ENCODE measurements at regions not wholly inside any gene's neighbourhood (a gene's known extent, or its start where the extent isn't known, plus 50 kb on each side); places are given as distances from the start of the nearest gene placed in this dataset.
"Not testable (repeated sequence)": the region's sequence is repeated elsewhere in the genome, so short reads cannot be mapped to it uniquely, and the experiment has no call there.

DNA sequence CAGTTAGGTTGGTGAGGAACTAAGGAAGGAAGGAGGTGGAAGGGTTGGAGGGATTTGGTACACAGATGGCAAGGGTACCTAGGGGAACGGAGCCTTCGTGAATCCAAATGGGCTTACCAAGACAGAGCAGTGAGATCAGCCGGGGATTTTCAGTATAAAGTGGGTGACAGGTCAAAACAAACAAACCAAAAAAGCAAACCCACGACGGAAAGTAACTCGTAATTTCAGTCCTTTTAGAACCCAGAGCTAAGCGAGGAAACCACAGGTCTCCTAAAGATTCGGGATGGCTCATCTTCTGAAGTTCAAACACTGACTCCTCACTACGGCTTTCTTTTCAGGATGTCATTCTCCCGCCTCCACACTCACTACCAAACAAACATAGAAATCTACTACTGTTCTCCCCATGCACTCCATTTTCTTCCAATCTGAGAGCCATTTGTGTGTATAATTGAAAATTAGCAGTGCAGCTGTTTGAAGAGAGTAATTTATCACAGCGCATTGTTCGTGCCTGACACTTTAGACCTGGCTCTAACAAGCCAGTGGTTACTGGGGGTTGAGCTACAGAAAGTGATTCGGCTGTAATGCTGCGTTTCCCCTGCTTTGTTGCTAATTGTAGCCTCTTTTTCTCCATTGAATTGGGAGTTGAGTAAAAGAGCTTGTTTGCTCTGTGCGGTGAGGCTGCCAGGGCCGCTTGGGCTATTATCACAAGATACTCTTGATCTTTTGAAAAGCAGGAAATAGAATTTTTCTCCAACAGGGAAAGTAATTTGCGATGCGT lies 64.7 kb upstream of the CCDC39 start:
- no peak for DNase-seq (ENCODE audit: low spot score in 2 of 2)
- no peak for FAIRE-seq

DNA sequence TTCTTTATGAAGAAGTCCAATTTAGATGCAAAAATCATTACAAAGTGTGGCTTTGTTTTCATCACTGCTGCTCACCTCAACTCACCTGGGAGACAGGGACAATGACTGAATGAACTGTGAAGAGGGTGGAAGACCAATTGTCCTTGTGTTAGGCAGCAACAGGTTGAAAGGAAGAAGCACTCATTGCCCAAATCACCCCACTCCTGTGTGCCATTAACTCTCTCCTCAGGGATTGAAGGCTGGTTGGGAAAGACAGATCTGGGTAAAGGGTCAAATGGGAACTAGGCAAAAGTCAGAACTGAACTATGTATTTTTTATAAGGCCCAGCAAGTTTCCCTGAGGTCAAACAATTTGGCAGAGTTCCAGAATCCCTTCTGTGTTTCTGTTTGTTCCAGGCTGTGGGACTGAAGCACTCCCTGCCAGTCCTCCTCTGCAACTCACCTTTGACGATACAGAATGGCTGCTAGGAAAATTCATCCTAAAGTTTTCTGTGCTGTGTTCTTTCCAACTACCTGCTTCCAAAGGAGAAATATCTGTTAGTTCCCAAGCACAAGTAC lies 68.6 kb upstream of the CCDC39 start:
- DNase-seq (ENCODE audit: low spot score in 2 of 2) (no peak), FAIRE-seq (no peak)

DNA sequence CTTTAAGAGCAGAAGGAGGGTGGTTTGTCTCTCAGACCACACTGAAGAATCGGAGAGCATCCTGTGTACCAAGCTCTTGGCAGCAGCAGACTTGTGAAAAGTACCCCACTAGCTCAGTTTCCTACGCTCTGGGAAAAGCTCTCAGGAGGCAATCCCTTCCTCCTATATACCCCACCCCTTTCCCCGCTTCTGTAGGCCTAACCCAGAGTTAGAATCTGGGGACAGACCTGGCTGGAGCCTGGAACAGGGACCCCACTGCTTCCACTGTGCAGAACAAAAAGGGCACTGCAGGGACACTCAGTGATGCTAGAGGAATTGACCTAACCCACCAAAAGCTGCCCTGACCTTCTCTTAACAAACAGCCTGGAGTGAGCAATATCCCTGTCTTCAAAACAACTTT lies 70.0 kb upstream of the CCDC39 start:
- no peak for FAIRE-seq
- DNase-seq (ENCODE audit: low spot score in 2 of 2): no peak

DNA sequence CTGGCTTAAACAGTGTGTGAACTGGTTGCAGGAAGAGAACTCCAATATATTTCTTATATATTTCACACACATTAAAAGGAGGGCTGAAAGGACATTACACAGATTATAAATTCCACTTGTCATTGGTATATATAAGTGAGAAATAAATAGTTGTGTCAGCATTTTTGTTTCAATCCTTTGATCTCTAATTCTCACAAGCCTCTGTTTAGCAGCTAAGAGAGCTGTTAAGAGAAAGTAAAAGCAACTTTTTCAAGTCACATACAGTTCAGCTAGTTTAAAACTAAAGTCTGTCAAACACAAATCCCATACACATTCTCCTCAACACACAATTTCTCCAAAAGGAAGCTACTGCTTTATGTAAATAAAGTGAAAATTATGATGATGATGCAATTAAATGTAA lies 70.5 kb upstream of the CCDC39 start:
- FAIRE-seq: no peak
- DNase-seq (ENCODE audit: low spot score in 2 of 2): no peak

DNA sequence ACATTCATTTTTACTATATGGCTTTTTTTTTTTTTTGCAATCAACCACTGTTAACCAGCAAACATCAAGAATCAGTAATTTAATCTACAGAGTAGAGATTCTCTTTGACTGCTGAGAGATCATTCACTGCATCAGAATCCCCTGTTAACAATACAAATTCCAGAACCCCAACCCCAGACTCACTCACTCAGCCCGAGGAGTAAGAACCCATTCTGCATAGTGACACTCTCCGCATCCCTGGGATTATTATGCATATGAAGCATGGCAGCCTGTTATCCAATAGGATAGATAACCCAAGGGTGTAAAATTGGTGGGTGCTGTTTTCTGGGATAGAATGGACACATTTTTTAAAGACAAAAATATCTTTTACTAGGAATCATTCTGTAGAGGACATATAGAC lies 76.3 kb upstream of the CCDC39 start:
- FAIRE-seq: no peak
- no peak for DNase-seq (ENCODE audit: low spot score in 2 of 2)

DNA sequence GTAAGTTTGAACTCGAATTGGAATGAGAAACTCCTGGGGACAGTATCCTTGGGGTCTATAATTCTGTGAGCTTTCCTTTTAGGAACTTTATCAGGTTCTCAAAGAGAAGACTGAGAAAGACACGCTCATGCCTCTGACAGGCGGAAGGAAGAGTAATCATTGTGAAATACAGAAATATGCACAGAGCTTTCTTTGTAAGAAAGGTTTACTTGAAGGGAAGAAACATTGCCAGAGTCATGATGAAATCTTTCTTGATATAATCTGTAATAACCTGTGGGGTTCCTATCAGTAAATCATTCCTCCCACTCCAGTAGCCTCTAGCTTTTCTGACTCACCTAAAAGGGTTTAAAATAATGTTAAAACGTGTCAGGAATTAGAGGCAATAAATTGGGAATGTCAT lies 83.6 kb upstream of the CCDC39 start:
- no peak for DNase-seq (ENCODE audit: low spot score in 2 of 2)
- FAIRE-seq: no peak

DNA sequence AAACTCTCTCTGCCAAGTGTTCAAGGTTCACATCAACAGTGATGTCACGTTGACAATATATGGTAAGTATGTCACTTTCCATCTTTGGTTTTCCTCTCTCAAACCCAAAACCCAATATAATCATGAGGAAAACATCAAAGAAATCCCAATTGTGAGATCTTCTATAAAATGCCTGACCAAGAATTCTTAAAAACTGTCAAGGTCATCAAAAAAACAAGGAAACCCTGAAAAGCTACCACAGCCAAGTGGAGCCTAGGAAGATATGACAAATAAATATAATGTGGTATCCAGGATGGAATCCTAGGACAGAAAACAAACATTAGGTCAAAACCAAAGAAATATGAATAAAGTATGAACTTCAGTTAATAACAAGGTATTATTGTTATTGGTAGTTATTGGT lies 85.2 kb upstream of the CCDC39 start:
- DNase-seq (ENCODE audit: low spot score in 2 of 2) (no peak), FAIRE-seq (no peak)

DNA sequence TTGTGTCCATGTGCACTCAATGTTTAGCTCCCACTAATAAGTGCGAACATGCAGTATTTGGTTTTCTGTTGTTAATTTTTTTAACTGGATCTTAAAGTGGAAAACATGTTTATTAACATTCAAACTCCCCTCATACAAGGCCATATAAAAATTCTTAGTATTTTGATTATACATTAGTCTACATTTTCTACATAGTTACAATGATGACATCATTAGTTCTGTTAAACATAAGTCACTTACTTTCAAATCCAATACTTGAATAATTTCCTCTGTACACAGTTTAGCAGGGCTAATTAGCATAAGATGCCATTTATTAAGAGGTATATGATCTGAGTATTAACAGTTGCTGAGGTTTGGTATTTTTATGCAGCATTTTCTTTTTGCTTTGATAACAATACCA lies 91.3 kb upstream of the CCDC39 start:
- no peak for DNase-seq (ENCODE audit: low spot score in 2 of 2)
- FAIRE-seq: no peak

DNA sequence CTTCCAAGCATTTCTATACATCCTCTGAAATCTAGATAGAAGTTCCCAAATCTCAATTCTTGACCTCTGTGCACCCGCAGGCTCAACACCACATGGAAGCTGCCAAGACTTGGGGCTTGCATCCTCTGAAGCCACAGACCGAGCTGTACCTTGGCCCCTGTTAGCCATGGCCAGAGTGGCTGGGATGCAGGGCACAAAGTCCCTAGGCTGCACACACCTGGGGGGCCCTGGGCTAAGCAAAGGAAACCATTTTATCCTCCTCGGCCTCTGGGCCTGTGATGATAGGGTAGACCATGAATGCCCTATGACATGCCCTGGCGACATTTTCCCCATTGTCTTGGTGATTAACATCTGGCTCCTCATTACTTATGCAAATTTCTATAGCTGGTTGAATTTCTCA lies 97.1 kb upstream of the CCDC39 start:
- DNase-seq (ENCODE audit: low spot score in 2 of 2) (no peak), FAIRE-seq (no peak)

DNA sequence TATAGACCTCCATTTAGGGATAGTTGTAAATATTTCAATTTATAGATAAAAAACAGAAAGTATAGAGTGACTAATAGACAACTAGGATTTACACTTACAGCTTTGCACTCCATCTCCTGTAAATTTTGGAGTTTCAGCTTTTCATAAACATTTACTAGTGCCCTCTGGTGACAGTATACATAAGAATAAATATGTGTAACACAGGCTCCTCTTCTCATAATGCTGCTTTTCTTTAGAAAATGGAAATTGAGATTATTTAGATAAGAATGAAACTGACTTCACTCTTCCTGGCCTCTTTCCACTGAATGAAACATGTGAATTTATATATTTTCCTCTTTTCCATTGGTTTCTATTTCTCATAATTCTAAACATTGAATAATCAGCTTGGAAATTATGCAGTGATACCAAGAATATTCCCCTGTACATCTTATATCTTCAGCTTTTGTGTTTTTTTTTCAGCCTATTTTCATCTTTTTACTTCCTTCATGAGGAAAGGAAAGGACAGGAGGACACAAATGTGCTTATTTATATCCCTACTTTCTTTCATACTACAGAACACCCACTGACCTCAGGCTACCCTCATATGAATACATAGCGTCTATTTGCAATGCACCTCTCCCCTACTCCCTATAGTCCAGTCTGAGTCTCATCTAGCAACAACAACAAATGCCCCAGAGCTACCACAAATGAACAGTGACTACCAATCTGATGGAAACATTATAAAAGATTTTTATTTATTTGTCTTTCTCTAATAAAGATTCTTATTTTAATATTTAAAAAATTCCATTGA lies 103.1 kb upstream of the CCDC39 start:
- DNase-seq (ENCODE audit: low spot score in 2 of 2) (peak in 1 of 2 donors; percentile 4), FAIRE-seq (no peak)

DNA sequence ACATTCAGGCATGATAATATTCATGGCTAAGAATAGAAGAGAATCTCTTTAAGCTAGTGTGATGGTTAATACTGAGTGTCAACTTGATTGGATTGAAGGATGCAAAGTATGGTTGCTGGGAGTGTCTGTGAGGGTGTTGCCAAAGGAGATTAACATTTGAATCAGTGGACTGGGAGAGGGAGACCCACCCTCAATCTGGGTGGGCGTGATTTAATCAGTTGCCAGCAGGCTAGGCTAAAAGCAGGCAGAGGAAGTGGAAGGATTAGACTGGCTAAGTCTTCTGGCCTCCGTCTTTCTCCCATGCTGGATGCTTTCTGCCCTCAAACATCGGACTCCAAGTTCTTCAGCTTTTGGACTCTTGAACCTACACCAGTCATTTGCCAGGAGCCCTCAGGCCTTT lies 106.9 kb upstream of the CCDC39 start:
- DNase-seq (ENCODE audit: low spot score in 2 of 2); FAIRE-seq: not testable (repeated sequence)

DNA sequence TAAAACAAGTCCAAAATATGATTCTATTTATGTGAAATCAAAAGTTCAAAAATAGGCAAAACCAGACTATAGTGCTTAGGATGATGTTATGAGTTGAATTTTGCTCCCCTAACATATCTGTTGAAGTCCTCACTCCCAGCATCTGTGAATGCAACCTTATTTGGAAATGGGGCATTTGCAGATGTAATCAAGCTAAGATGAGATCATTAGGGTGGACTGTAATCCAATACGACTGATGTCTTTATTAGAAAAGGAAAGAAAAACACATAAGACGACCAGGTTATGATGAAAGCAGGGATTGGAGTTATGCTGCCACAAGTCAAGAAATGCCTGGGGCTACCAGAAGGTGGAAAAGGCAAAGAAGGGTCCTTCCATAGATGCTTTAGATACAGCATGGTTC lies 110.5 kb upstream of the CCDC39 start:
- DNase-seq (ENCODE audit: low spot score in 2 of 2): no peak

DNA sequence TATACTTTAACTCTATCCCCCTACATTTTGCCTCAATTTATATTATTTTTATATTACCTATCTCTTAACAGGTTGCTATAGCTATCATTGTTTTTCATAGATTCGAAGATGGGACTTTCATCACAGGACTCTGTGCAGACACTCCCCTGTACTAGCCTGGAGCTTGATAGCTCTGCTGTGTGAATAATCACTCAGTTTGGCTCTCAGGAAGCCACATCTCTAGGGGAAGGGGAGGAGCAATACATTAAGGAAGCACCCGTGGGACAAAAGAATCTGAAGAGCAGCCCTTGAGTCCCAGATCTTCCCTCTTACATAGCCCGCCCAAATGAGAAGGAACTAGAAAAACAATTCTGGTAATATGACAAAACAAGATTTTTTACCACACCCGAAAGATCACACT lies 114.3 kb upstream of the FXR1 start:
- DNase-seq (ENCODE audit: low spot score in 2 of 2): no peak
- no peak for FAIRE-seq

More for the DNA sequence above, 110.5 kb upstream of the CCDC39 start:
- no peak for FAIRE-seq

DNA sequence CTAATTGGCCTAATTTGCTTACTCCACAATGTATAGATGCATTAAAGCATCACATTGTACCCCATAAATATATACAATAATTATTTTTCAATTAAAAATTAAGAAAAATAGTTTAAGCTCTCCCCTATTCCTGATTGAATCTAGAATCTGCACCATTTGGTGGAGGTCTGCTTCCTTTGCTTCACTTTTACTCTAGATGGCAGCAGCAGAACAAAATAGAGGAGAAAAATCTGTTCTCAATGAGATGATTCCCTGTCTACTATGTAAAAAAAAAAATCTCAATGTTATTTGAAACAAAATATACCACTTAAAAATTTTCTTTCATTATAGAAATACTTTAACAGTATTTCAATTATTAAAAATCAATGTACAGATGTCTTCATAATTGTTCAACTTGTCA lies 109.6 kb upstream of the FXR1 start:
- no peak for DNase-seq (ENCODE audit: low spot score in 2 of 2)

DNA sequence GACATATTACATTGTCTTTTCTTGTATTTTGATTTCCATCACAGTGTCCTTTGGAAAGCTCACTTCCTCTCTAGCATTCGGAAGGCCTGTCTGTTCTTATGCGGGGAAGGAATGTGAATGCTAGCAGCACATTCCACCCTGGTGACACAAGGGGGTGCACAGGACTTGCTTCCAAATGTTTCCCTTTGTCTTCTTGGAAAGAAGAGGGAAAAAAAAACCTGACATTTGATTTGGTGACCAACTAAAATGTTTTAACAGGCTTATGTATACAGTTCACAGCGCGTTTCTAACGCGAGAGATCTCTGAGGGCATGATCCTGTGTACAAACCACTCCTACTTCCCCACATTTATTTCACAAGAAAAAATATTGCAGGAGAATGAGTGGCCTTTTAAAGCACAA lies 107.6 kb upstream of the FXR1 start:
- DNase-seq (ENCODE audit: low spot score in 2 of 2) (peak in 1 of 2 donors; percentile 12), FAIRE-seq (no peak)

More for the DNA sequence above, 109.6 kb upstream of the FXR1 start:
- FAIRE-seq: peak; percentile 98

DNA sequence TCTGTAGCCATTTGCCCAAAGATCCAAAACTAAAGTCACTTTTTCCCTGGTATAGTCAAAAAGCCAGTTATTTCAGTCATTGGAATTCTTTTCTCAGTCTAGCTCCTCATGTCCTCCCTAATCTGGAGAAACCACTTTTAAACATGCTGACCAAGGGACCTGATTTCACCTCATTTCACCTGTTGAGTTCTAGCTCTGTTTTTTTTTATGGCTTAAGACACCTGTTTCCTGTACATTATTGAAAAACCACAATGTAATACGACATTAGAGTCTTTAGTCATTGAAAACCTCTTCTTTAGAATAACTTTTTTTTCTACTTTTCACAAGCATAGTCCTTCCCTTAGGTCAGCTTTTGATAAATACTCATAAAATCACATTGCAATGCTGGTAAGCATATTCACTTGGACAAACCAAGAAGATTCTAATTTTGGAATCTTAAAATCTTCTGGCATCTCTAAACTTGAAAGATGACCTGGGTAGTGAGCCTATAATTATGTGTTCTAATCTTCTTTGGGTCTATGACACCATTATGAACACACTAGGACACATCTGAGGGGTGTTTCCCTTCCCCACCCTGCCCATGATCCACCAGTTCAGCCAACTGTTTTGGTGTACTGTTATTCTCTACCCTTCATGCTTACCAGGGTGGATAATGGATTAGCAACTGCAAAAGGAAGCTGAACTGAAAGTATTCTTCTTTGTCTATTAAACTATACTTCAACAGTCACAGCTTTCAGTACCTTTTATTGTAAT lies 103.5 kb upstream of the FXR1 start:
- DNase-seq (ENCODE audit: low spot score in 2 of 2) (no peak), FAIRE-seq (no peak)

DNA sequence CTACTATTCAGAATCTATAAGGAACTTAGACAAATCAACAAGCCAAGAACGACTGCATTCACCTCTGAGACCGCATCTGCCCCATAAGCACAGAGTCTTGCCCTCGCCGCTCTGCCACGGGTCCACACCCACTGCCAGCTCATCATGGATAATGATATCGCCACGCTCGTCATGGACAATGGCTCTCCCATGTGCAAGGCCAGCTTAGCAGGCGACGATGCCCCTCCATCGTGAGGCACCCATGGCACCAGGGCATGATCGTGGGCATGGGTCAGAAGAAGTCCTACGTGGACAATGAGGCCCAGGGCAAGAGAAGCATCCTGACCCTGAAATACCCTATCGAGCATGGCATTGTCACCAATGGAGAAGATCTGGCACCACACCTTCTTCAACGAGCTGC lies 92.1 kb upstream of the FXR1 start:
- FAIRE-seq: no peak
- no peak for DNase-seq (ENCODE audit: low spot score in 2 of 2)

DNA sequence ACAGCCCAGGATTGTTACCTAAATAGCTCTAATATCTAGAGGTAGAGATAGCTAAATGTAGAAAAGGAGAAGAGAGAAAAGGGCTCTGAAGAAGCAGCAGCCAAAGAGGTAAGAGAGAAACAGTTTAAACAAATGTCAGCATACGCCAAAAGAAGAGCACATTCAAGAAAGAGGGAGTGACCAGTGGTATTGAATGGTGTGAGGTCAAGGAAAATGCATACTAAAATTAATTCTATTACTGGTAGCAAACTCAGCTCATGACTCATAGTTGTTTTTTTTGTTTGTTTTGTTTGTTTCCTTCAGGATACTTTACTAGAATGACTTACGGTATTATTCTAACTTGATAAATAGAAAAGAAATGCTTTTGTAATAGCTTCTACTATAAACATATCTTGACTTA lies 86.5 kb upstream of the FXR1 start:
- no peak for DNase-seq (ENCODE audit: low spot score in 2 of 2)
- FAIRE-seq: no peak

DNA sequence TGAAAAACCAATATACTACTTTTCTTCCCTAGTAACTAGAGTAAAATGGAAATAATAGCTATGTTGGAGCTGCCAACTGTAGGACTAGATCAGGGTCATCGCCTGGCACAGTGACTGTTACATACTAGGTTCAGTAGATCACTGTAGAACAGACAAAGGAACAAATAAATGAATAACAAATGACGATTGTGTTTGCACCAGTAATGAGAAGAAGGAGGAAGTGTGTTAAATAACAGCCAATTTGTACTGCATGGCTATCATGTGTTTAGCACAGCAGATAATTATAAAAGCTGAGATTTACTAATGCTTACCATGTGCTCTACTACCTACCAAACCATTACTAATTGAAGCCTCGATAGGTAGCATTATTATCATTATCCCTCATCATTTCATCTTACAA lies 85.3 kb upstream of the FXR1 start:
- peak in 1 of 2 donors; percentile 19 for DNase-seq (ENCODE audit: low spot score in 2 of 2)
- FAIRE-seq: no peak

DNA sequence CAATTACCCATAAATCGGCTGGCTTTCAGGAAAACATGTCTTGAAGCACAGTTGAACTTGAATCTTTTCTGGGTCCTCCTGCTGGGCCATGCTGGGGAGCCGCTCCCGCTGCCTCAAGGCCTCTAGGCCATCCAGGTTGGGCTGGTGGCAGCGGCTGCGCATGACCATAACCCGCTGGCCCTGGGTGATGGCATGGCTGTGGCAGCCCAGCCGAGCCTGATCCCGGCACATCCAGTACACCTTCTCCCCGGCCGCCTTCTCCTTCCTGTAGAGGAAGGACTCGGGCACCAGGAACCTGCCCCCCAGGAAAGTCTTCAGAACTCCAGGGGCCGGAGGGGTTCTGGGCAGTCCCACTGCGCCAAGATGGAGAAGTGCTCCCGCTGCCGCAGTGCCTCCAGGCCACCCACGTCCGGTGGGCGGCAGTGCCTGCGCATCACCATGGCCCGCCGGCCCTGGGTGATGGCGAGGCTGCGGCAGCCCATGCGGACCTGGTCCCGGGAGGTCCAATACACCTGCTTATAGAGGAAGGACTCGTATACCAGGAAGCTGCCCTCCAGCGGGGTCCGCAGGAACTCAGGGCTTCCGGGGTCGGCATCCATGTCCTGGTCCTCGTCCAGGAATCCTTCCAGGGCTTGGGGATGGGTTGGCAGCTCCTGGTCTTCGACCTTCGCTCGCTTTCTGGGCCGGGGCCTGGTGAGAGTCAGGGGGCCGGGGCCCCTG lies 84.3 kb upstream of the FXR1 start:
- FAIRE-seq: no peak
- DNase-seq (ENCODE audit: low spot score in 2 of 2): peak in 1 of 2 donors; percentile 10

Data from frontal cortex (tissue), 3 donors.